AG04449 (cell line): ENCODE measurements at regions not wholly inside any gene's neighbourhood (a gene's known extent, or its start where the extent isn't known, plus 50 kb on each side); places are given as distances from the start of the nearest gene placed in this dataset.

Experiments
- CTCF ChIA-PET: fragments of 350-600 bp; formaldehyde crosslinking; extraction: SDS; loops from one replicate; lab custom pipeline; 2021; ENCODE audit warnings: antibody characterized with exemption; lab: Yijun Ruan, JAX
- POLR2A ChIA-PET: fragments of 400-600, 350-600 bp; formaldehyde crosslinking; extraction: SDS; loops from one replicate; lab custom pipeline; 2020; ENCODE audit warnings: antibody characterized with exemption, inconsistent platforms; lab: Yijun Ruan, JAX
- DNase-seq: peaks from one replicate; pipeline ENCODE4 v3.0.0-alpha.2; 2010; ENCODE audit warnings: low read depth, low spot score
- H3K4me3 ChIP-seq: 2 replicates; pipeline ENCODE4 v1.5.1; 2011; ENCODE audit warnings: low read depth, mild to moderate bottlenecking, control low read depth, low read length
- CTCF ChIP-seq: IDR thresholded peaks from one replicate; pipeline ENCODE4 v1.5.1; 2011; ENCODE audit warnings: mild to moderate bottlenecking, moderate library complexity, low read length, control low read depth, inconsistent platforms; ENCODE audit not compliant: insufficient read depth; ENCODE audit errors: missing control alignments

DNA sequence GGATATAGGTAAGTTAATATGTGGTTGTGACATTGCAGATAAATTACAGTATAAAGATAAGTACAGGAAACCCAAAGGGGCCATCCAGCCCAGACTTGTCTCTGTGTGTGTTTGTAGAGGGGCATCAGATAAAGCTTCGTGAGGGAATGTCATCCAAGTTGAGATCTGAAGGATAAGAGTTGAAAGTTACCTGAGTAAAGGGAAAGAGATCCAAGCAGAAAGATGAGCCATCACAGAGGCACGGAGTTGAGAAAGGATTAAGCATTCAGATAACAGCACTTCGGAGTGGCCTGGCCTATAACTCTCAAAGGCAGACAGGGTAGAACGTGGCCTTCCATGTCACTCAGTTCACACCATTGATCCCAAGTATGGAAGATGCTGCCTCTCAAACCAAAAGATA is 749.1 kb downstream of the ADGRL2 start:
- no peak for DNase-seq

DNA sequence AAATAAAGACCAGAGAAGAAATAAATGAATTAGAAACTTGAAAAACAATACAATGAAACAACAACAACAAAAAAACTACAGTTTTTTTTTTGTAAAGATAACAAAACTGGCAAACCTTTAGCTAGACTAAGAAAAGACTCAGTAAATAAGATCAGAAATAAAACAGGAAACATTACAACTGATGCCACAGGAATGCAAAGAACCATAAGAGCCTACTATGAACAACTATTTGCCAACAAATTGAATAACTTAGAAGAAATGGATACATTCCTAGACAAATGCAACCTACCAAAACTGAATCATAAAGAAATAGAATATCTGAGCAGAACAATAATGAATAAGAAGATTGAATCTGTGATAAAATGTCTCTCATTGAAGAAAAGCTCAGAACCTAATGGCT is 742.0 kb downstream of the ADGRL2 start:
- CTCF ChIA-PET: no interaction called here

More for the DNA sequence above, 749.1 kb downstream of the ADGRL2 start:
- H3K4me3 ChIP-seq: no peak overlapping the region
- CTCF ChIA-PET: no interaction called here
- POLR2A ChIA-PET: no interaction called here
- TF ChIP-seq CTCF: no peak

DNA sequence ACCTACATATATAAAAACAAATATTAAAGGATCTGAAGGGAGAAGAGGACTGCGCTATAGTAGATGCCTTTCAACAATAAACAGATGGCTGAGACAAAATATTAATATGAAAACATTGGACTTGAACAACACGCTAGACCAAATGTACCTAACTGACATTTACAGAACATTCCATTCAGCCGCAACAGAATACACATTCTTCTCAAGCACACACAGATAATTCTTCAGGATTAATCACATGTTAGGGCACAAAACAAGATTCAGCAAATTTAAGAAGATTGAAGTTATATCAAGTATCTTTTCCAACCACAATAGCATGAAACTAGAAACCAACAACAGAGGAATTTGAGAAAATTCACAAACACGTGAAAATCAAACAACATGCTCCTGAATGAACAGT is 741.4 kb downstream of the ADGRL2 start:
- TF ChIP-seq CTCF: no peak
- ChIA-PET CTCF (no interaction called here), POLR2A (no interaction called here)
- no peak for DNase-seq
- no peak overlapping the region for H3K4me3 ChIP-seq

More for the DNA sequence above, 742.0 kb downstream of the ADGRL2 start:
- POLR2A ChIA-PET: no interaction called here
- no peak overlapping the region for H3K4me3 ChIP-seq
- TF ChIP-seq CTCF: no peak
- no peak for DNase-seq

DNA sequence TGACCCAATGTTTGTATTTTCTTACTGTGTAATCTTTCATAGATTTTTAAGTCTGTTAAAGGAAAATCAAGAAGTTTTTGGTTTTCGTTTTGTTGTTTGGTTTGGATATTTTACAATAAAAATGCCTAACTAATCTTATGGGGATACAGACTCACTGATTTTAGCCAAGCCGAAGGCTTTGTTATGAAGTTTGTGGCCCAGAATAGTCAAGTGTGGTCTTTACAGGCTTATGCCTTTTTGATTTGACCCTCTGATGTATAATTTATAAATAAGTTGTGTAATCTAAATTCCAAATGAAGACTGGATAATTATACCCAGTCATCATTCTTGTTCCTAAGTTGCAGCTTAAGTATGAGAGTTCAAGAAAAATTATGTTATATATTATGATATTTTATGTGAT is 739.3 kb downstream of the ADGRL2 start:
- no peak for TF ChIP-seq CTCF
- ChIA-PET CTCF (no interaction called here), POLR2A (no interaction called here)
- DNase-seq: no peak
- no peak overlapping the region for H3K4me3 ChIP-seq

DNA sequence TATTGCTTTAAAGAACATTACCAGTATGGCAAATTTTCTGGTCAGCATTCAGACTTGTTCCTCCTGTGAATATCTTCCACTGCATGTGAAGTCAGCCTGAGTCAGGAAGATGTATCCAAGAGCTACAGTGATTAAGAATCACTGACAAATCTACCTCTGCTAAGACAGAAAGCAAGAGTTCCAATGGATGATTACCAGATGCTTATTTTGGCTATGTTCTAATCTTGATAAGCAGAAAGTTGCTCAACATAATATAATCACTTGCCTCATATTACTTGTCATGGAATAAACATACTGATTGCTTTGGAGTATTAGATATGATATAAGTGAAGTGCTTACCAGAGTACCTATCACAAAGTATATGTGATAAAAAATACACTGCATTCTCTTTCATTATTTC is 738.1 kb downstream of the ADGRL2 start:
- no peak for TF ChIP-seq CTCF
- CTCF ChIA-PET: no interaction called here
- no peak overlapping the region for H3K4me3 ChIP-seq
- POLR2A ChIA-PET: no interaction called here
- DNase-seq: peak; percentile 2

DNA sequence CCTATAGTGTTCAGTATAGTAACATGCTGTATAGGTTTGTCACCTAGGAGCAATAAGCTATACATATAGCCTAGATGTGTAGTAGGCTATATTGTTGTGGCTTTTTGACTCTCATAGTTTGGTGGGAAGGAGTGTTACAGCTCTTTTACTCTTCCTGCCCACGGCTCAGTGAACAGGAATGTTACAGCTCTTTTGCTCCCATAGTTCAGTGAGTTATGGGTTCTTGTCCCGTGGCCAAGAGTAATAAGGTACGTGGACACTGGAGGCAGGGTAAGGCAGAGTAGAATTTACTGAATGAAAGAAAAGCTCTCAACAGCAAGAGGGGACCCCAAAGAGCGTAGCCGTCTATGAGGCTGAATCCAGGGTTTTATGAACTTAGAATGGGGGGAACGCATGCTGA is 734.3 kb downstream of the ADGRL2 start:
- no peak for TF ChIP-seq CTCF
- no peak for DNase-seq
- CTCF ChIA-PET: no interaction called here
- H3K4me3 ChIP-seq: no peak overlapping the region
- POLR2A ChIA-PET: no interaction called here

DNA sequence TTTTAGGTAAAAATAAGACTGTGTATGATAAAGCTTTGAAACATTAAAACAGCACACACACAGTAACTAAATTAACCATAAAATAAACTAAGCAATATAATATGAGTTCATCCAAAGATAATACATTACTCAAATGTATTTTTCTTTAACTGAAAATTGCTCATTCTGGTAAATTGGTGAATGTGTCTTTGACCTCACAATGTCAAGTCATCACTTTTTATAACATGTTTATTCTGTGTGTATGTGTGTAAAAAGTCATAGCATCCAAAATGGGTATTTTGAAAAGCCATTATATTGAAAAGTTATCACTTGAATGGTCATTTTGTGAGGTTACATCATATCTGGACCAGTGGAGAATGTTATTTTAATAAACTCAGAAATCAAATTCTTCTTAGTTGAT is 724.6 kb downstream of the ADGRL2 start:
- no peak overlapping the region for H3K4me3 ChIP-seq
- no peak for DNase-seq
- ChIA-PET POLR2A (no interaction called here), CTCF (no interaction called here)
- TF ChIP-seq CTCF: no peak
